Activated CD8-positive, alpha-beta T cell treated with anti-CD3 and anti-CD28 coated beads for 36 hours (primary cell): ENCODE measurements at regions not wholly inside any gene's neighbourhood (a gene's known extent, or its start where the extent isn't known, plus 50 kb on each side); places are given as distances from the start of the nearest gene placed in this dataset.

ENCODE experiments used
- ATAC-seq: fragments of 200-7000 bp; cut with Tn5 transposase; one replicate; pipeline ENCODE4 v1.10.0; 2021; ENCODE audit warnings: mild to moderate bottlenecking, moderate library complexity
- CTCF ChIA-PET: fragments of 350-600 bp; sonication (Branson Sonifier 250); formaldehyde crosslinking; loops from one replicate; lab custom pipeline; 2021; ENCODE audit warnings: antibody characterized with exemption; lab: Charles Lee
- POLR2A ChIA-PET: fragments of 350-600 bp; sonication (Branson Sonifier 250); formaldehyde crosslinking; loops from one replicate; lab custom pipeline; 2021; ENCODE audit warnings: antibody characterized with exemption; lab: Charles Lee
- DNase-seq: peaks from one replicate; pipeline ENCODE4 v3.0.0-alpha.2; 2020
- H3K27ac Mint-ChIP-seq: one replicate; pipeline ENCODE4 v1.8.0; 2021; ENCODE audit warnings: mild to moderate bottlenecking, mixed read lengths
- H3K27me3 Mint-ChIP-seq: one replicate; pipeline ENCODE4 v1.8.0; 2021; ENCODE audit warnings: mixed read lengths
- H3K36me3 Mint-ChIP-seq: one replicate; pipeline ENCODE4 v1.8.0; 2021; ENCODE audit warnings: low read depth, mixed read lengths
- H3K4me1 Mint-ChIP-seq: one replicate; pipeline ENCODE4 v1.8.0; 2021; ENCODE audit warnings: low read depth, mixed read lengths
- H3K4me3 Mint-ChIP-seq: one replicate; pipeline ENCODE4 v1.8.0; 2021; ENCODE audit warnings: mild to moderate bottlenecking, moderate library complexity, mixed read lengths
- H3K9me3 Mint-ChIP-seq: one replicate; pipeline ENCODE4 v1.8.0; 2021; ENCODE audit warnings: mixed read lengths
- CTCF ChIP-seq: fragments of 200-600 bp; IDR thresholded peaks from one replicate; pipeline ENCODE4 v1.8.0; 2022; ENCODE audit warnings: antibody characterized with exemption, mild to moderate bottlenecking
- intact Hi-C: fragments of 100-400 bp; cut with micrococcal nuclease; formaldehyde crosslinking; loops from one replicate; pipeline ENCODE4 v1.10.0; 2022

- ATAC-seq (no peak), DNase-seq (no peak)
- Mint-ChIP-seq H3K36me3 (no peaks in the 10 kb centered on the region), H3K4me3 (no peak overlapping the region), H3K27me3 (no peaks in the 10 kb centered on the region), H3K9me3 (no peaks in the 10 kb centered on the region), H3K4me1 (no peaks in the 10 kb centered on the region), H3K27ac (no peak overlapping the region)
- ChIA-PET CTCF (no interaction called here), POLR2A (no interaction called here)
- no peak for TF ChIP-seq CTCF
- intact Hi-C loops: no loop called here
These were observed 556.7 kb downstream of the TYW1 start for GRCh38 chr7:67553378-67553777.

GRCh38 chr7:67554986-67555385 lies 558.4 kb downstream of the TYW1 start:
- POLR2A ChIA-PET: no interaction called here

GRCh38 chr7:67564959-67565358 lies 568.3 kb downstream of the TYW1 start:
- H3K27ac Mint-ChIP-seq: no peak overlapping the region
- ATAC-seq (no peak), DNase-seq (no peak)
- H3K36me3 Mint-ChIP-seq: no peaks in the 10 kb centered on the region
- TF ChIP-seq CTCF: no peak
- intact Hi-C loops: no loop called here
- no peak overlapping the region for H3K4me3 Mint-ChIP-seq
- CTCF ChIA-PET: no interaction called here
- no peaks in the 10 kb centered on the region for H3K27me3 Mint-ChIP-seq
- H3K9me3 Mint-ChIP-seq: peaks cover 7% of the 10 kb centered on the region
- POLR2A ChIA-PET: no interaction called here
- H3K4me1 Mint-ChIP-seq: no peaks in the 10 kb centered on the region

More at GRCh38 chr7:67554986-67555385, 558.4 kb downstream of the TYW1 start:
- H3K27me3 Mint-ChIP-seq: no peaks in the 10 kb centered on the region
- peaks cover 3% of the 10 kb centered on the region for H3K9me3 Mint-ChIP-seq
- no peak overlapping the region for H3K4me3 Mint-ChIP-seq
- no peaks in the 10 kb centered on the region for H3K4me1 Mint-ChIP-seq
- H3K36me3 Mint-ChIP-seq: no peaks in the 10 kb centered on the region
- DNase-seq (no peak), ATAC-seq (no peak)
- CTCF ChIA-PET: no interaction called here
- H3K27ac Mint-ChIP-seq: no peak overlapping the region
- no peak for TF ChIP-seq CTCF
- intact Hi-C loops: no loop called here

GRCh38 chr7:67566101-67566500 lies 569.5 kb downstream of the TYW1 start:
- ATAC-seq: no peak
- Mint-ChIP-seq H3K27ac (no peak overlapping the region), H3K4me1 (no peaks in the 10 kb centered on the region), H3K27me3 (no peaks in the 10 kb centered on the region), H3K9me3 (peaks cover 6% of the 10 kb centered on the region), H3K4me3 (no peak overlapping the region), H3K36me3 (no peaks in the 10 kb centered on the region)
- ChIA-PET POLR2A (no interaction called here), CTCF (no interaction called here)
- no peak for TF ChIP-seq CTCF
- intact Hi-C loops: no loop called here
- no peak for DNase-seq

GRCh38 chr7:67571026-67571545 lies 574.5 kb downstream of the TYW1 start:
- no peaks in the 10 kb centered on the region for H3K27me3 Mint-ChIP-seq
- no peak for DNase-seq
- no peak overlapping the region for H3K4me3 Mint-ChIP-seq
- no peak for TF ChIP-seq CTCF
- H3K36me3 Mint-ChIP-seq: no peaks in the 10 kb centered on the region
- ATAC-seq: no peak
- CTCF ChIA-PET: no interaction called here
- peaks cover 5% of the 10 kb centered on the region for H3K9me3 Mint-ChIP-seq
- POLR2A ChIA-PET: no interaction called here
- intact Hi-C loops: no loop called here
- H3K4me1 Mint-ChIP-seq: no peaks in the 10 kb centered on the region
- no peak overlapping the region for H3K27ac Mint-ChIP-seq
